Lower leg skin (tissue), 4 donors: ENCODE measurements at regions not wholly inside any gene's neighbourhood (a gene's known extent, or its start where the extent isn't known, plus 50 kb on each side); places are given as distances from the start of the nearest gene placed in this dataset.

Source experiments
- DNase-seq, 2 donors: peaks; one replicate each; pipeline ENCODE4 v3.0.0-alpha.2; 2019; ENCODE audit warnings: low spot score in 2 of 2
- H3K4me3 ChIP-seq: fragments of 200-600 bp; sonication (generic); 2 replicates; pipeline ENCODE4 v1.5.1; 2017; ENCODE audit warnings: mild to moderate bottlenecking, low read depth; ENCODE audit not compliant: poor library complexity, severe bottlenecking
- CTCF ChIP-seq, 3 donors: fragments of 450-650 bp; IDR thresholded peaks; one replicate each; pipeline ENCODE4 v1.5.1; 2016; ENCODE audit warnings: antibody characterized with exemption in 3 of 3, mild to moderate bottlenecking in 3 of 3, moderate library complexity in 2 of 3
- POLR2A ChIP-seq, 2 donors: fragments of 450-650 bp; IDR thresholded peaks; one replicate each; pipeline ENCODE4 v1.6.1; 2016 to 2017; ENCODE audit warnings: antibody characterized with exemption in 2 of 2, mild to moderate bottlenecking in 1 of 2, moderate library complexity in 1 of 2
- WGBS, 2 donors: methylation state at CpG; one replicate each; pipeline ENCODE4 v1.1.5; 2018; 5-methylcytosine and 5-hydroxymethylcytosine counted together
- intact Hi-C: fragments of 100-400 bp; cut with DNase I; formaldehyde crosslinking; loops from one replicate; pipeline ENCODE4 v1.15.0; 2023; ENCODE audit warnings: low total_unique reads

- TF ChIP-seq POLR2A (IDR thresholded peaks at IDR 0.05) (no peak), CTCF (IDR thresholded peaks at IDR 0.05) (no peak)
- intact Hi-C loops: no loop called here
- no peak overlapping the region for H3K4me3 ChIP-seq
- 70 to 77% methylated on average over 4 of the region's 4 CpGs for WGBS, 2 donors
- DNase-seq: no peak
These were observed 225.8 kb upstream of the DAPK1 start for GRCh38 chr9:87271696-87272477.

- intact Hi-C loops: no loop called here
- TF ChIP-seq CTCF (IDR thresholded peaks at IDR 0.05): no peak
- TF ChIP-seq POLR2A (IDR thresholded peaks at IDR 0.05): no peak
- no peak overlapping the region for H3K4me3 ChIP-seq
- no peak for DNase-seq
- WGBS, 2 donors: 72 to 77% methylated on average over 9 of the region's 9 CpGs
These were observed 222.5 kb upstream of the DAPK1 start for GRCh38 chr9:87275047-87275725.

GRCh38 chr9:87276327-87276841, 221.3 kb upstream of the DAPK1 start:
- intact Hi-C loops: no loop called here
- no peak overlapping the region for H3K4me3 ChIP-seq
- 80% methylated on average over 8 of the region's 8 CpGs for WGBS, 2 donors
- no peak for DNase-seq
- TF ChIP-seq POLR2A (IDR thresholded peaks at IDR 0.05): no peak
- no peak for TF ChIP-seq CTCF (IDR thresholded peaks at IDR 0.05)

GRCh38 chr9:87276851-87277261, 220.8 kb upstream of the DAPK1 start:
- 67 to 69% methylated on average over 3 of the region's 3 CpGs for WGBS, 2 donors
- DNase-seq: no peak
- intact Hi-C loops: no loop called here
- no peak overlapping the region for H3K4me3 ChIP-seq
- no peak for TF ChIP-seq CTCF (IDR thresholded peaks at IDR 0.05)
- no peak for TF ChIP-seq POLR2A (IDR thresholded peaks at IDR 0.05)

- 85 to 86% methylated on average over 3 of the region's 3 CpGs for WGBS, 2 donors
These were observed 220.3 kb upstream of the DAPK1 start for GRCh38 chr9:87277346-87277745.

More at GRCh38 chr9:87277346-87277745, 220.3 kb upstream of the DAPK1 start:
- no peak for TF ChIP-seq POLR2A (IDR thresholded peaks at IDR 0.05)
- TF ChIP-seq CTCF (IDR thresholded peaks at IDR 0.05): no peak
- intact Hi-C loops: no loop called here
- no peak for DNase-seq
- H3K4me3 ChIP-seq: no peak overlapping the region
